ENCODE measurements at regions not wholly inside any gene's neighbourhood (a gene's known extent, or its start where the extent isn't known, plus 50 kb on each side); places are given as distances from the start of the nearest gene placed in this dataset.

DNA sequence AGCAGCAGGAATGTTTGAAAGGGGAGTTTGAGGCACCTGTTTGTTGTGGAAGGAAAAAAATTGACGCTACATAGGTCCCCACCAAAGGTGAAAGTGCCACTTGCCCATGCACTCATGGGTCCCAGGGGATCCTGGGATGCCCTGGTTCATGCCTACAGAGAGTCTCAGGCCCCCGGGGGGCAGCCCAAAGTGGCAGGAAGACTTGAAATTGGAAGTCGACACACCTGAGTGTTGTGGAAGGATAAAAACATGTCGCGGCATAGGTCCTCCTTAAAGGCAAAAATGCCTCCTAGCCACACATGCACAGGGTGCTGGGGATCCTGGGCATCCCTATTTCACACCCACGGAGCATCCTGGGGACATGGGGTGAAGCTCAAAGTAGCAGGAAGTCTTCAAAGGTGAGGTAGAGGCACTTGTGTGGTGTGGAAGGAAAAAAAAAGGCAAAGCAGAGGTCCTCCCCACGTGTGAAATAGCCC lies 576.1 kb downstream of the ALG10 start:
- Histone ChIP-seq H3K4me3 (no peak overlapping the region), H3K27me3 (no peaks in the 10 kb centered on the region), H3K9me3 (peaks cover 0 to 46% (median 11%) of the 10 kb centered on the region in 4 donors), H3K27ac (no peak overlapping the region), H3K4me1 (no peaks in the 10 kb centered on the region), H3K36me3 (no peaks in the 10 kb centered on the region)
- TF ChIP-seq, protein P1, sequence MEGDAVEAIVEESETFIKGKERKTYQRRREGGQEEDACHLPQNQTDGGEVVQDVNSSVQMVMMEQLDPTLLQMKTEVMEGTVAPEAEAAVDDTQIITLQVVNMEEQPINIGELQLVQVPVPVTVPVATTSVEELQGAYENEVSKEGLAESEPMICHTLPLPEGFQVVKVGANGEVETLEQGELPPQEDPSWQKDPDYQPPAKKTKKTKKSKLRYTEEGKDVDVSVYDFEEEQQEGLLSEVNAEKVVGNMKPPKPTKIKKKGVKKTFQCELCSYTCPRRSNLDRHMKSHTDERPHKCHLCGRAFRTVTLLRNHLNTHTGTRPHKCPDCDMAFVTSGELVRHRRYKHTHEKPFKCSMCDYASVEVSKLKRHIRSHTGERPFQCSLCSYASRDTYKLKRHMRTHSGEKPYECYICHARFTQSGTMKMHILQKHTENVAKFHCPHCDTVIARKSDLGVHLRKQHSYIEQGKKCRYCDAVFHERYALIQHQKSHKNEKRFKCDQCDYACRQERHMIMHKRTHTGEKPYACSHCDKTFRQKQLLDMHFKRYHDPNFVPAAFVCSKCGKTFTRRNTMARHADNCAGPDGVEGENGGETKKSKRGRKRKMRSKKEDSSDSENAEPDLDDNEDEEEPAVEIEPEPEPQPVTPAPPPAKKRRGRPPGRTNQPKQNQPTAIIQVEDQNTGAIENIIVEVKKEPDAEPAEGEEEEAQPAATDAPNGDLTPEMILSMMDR (IDR thresholded peaks at IDR 0.05), result no peak
- TF ChIP-seq POLR2A (IDR thresholded peaks at IDR 0.05), result no peak
- DNase-seq, result peak in 1 of 3 donors; percentile 12

DNA sequence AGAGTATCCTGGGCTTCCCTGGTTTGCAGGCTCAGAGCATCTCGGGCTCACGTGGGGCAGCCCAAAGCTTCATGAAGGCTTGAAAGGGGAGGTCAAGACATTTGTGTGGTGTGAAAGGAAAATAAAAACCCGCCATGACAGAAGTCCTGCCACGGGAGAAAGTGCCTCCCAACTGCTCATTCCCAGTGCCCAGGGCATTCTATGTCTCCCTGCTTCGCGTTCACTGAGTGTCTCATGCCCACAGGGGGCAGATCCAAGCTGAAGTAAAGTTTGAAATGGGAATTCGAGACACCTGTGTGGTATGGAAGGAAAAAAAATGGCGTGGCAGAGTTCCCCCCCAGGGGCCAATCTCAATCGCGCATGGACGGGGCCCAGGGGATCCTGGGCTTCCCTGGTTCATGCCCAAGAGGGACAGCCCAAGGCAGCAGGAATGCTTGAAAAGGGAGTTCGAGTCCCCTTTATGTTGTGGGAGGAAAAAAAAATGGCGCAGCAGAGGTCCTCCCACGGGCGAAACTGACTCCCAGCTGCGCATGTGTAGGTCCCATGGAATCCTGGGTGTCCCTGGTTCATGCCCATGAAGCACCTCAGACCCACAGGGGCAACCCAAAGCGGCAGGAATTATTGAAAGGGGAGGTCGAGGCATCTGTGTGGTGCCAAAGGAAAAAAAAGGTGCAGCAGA lies 576.7 kb downstream of the ALG10 start:
- Histone ChIP-seq H3K4me1 (no peaks in the 10 kb centered on the region), H3K36me3 (no peaks in the 10 kb centered on the region), H3K4me3 (no peak overlapping the region), H3K9me3 (peaks cover 0 to 45% (median 12%) of the 10 kb centered on the region in 4 donors), H3K27ac (no peak overlapping the region), H3K27me3 (no peaks in the 10 kb centered on the region)
- TF ChIP-seq, protein P1 (IDR thresholded peaks at IDR 0.05), result no peak
- no peak for TF ChIP-seq POLR2A (IDR thresholded peaks at IDR 0.05)
- peak in 1 of 3 donors; percentile 25 for DNase-seq

DNA sequence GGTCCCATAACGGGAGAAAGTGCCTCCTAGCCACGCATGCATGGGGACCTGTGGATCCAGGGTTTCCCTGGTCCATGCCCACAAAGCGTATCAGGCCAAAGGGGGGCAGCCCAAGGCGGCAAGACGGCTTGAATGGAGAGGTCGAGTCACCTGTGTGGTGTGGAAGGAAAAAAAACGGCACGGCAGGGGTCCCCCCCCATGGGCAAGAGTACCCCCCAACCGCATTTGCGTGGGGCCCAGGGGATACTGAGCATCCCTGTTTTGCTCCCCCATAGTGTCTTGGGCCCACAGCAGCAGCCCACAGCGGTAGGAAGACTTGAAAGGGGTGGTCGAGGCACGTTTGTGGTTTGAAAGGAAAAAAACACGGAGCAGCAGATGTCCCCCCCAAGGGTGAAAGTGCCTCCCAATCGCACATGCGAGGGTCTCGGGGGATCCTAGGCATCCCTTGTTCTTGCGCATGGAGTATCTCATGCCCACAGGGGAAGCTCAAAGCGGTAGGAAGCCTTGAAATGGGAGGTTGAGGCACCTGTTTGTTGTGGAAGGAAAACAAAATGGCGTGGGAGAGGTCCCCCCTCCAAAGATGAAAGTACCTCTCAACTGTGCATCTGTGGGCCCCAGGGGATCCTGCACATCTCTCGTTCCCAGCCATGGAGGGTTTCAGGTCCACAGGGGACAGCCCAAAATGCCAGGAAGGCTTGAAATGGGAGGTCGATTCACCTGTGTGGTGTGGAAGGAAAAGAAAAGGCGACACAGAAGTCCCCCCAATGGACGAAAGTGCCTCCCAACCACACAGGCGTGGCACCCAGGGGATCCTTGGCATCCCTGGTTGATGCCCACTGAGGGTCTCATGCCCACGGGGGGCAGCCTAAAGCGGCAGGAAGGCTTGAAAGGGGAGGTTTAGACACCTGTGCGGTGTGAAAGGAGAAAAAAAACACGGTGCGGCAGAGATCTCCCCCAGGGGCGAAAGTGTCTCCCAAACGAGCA lies 577.5 kb downstream of the ALG10 start:
- no peak for TF ChIP-seq POLR2A (IDR thresholded peaks at IDR 0.05)
- TF ChIP-seq, protein P1 (IDR thresholded peaks at IDR 0.05), result no peak
- H3K4me3 ChIP-seq, result no peak overlapping the region
- H3K4me1 ChIP-seq, result no peaks in the 10 kb centered on the region
- peak in 1 of 3 donors; percentile 14 for DNase-seq
- H3K27ac ChIP-seq, result no peak overlapping the region
- H3K27me3 ChIP-seq, result no peaks in the 10 kb centered on the region
- H3K36me3 ChIP-seq, result no peaks in the 10 kb centered on the region
- H3K9me3 ChIP-seq, result peaks cover 0 to 42% (median 12%) of the 10 kb centered on the region in 4 donors

DNA sequence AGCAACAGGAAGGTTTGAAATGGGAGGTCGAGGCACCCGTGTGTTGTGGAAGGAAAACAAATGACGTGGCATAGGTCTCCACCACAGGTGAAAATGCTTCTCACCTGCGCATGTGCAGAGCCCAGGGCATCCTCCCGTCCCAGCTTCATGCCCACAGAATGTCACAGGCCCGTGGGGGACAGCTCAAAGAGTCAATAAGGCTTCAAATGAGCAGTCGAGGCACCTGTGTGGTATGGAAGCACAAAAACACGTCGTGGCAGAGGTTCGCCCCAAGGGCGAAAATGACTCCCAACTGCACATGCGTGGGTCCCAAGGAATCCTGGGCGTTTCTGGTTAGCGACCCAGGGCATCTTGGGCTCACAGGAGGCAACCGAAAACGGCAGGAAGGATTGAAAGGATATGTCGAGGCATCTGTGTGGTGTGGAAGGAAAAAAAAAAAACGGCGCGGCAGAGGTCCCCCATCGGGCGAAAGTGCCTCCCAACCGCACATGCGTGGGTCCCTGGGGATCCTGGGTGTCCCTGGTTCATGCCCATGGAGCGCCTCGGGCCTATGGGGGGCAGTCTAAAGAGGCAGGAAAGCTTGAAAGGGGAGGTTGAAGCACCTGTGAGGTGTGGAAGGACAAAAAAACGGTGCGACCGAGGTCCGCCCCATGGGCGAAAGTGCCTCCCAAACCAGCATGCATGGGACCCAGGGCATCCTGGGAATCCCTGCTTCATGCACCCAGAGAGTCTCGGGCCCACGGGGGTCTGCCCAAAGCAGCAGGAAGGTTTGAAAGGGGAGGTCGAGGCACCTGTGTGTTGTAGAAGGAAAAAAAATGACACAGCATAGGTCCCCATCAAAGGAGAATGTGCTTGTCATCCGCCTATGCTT lies 578.5 kb downstream of the ALG10 start:
- Histone ChIP-seq H3K27ac (no peak overlapping the region), H3K27me3 (no peaks in the 10 kb centered on the region), H3K9me3 (peaks cover 0 to 43% (median 13%) of the 10 kb centered on the region in 4 donors), H3K36me3 (no peaks in the 10 kb centered on the region), H3K4me1 (no peaks in the 10 kb centered on the region), H3K4me3 (no peak overlapping the region)
- TF ChIP-seq, protein P1 (IDR thresholded peaks at IDR 0.05), result no peak
- TF ChIP-seq POLR2A (IDR thresholded peaks at IDR 0.05), result no peak
- peak in 1 of 3 donors; percentile 15 for DNase-seq

DNA sequence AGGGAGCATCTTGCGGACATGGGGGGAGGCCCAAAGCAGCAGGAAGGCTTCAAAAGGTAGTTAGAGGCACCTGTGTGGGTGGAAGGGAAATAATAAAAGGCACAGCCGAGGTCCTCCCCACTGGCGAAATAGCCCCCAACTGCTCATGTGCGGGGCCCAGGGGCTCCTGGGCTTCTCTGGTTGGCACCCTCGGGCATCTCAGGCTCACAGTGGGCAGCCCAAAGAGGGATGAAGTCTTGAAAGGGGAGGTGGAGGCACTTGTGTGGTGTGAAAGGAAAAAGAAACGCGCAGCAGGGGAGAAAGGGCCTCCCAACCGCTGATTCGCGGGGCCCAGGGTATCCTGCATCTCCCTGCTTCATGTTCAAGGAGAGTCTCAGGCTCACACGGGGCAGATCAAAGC lies 579.4 kb downstream of the ALG10 start:
- H3K27ac ChIP-seq, result no peak overlapping the region
- DNase-seq, result peak in 1 of 3 donors; percentile 19
- no peak for TF ChIP-seq POLR2A (IDR thresholded peaks at IDR 0.05)
- TF ChIP-seq, protein P1 (IDR thresholded peaks at IDR 0.05), result no peak
- H3K4me3 ChIP-seq, result no peak overlapping the region
- no peaks in the 10 kb centered on the region for H3K36me3 ChIP-seq
- no peaks in the 10 kb centered on the region for H3K4me1 ChIP-seq
- H3K27me3 ChIP-seq, result no peaks in the 10 kb centered on the region
- peaks cover 0 to 44% (median 14%) of the 10 kb centered on the region in 4 donors for H3K9me3 ChIP-seq

Measured in Peyer's patch (tissue), 4 donors.